CD14-positive monocyte (primary cell): ENCODE measurements at regions not wholly inside any gene's neighbourhood (a gene's known extent, or its start where the extent isn't known, plus 50 kb on each side); places are given as distances from the start of the nearest gene placed in this dataset.

Source experiments
- DNase-seq, 3 donors: peaks; one replicate each; pipeline ENCODE4 v3.0.0-alpha.2; 2011 to 2022
- H2AFZ ChIP-seq: 2 replicates; pipeline ENCODE4 v1.6.0; 2012; ENCODE audit warnings: mild to moderate bottlenecking, low read depth, low read length, inconsistent platforms; ENCODE audit not compliant: insufficient read depth, poor library complexity, severe bottlenecking
- H3K27ac ChIP-seq, 2 donors: 1 replicate in 1 of 2; 2 replicates in 1 of 2; pipeline ENCODE4 v1.5.1; 2012 to 2013; ENCODE audit warnings: low read length in 2 of 2, control low read depth in 1 of 2, inconsistent platforms in 1 of 2, low read depth in 1 of 2, mild to moderate bottlenecking in 1 of 2
- H3K27me3 ChIP-seq, 2 donors: one replicate each; pipeline versions ENCODE4 v1.6.0 to v1.6.1; 2011 to 2013; ENCODE audit warnings: low read length in 2 of 2; ENCODE audit not compliant: control insufficient read depth in 2 of 2, insufficient read depth in 2 of 2
- H3K36me3 ChIP-seq, 2 donors: replicated peaks in 1 of 2; 1 replicate in 1 of 2; 2 replicates in 1 of 2; pipeline versions ENCODE4 v1.5.1 to v1.6.1; 2012 to 2013; ENCODE audit warnings: low read length in 2 of 2, control low read depth in 1 of 2, inconsistent platforms in 1 of 2, mild to moderate bottlenecking in 1 of 2; ENCODE audit not compliant: insufficient read depth in 2 of 2, control insufficient read depth in 1 of 2
- H3K4me1 ChIP-seq, 2 donors: 1 replicate in 1 of 2; 2 replicates in 1 of 2; pipeline versions ENCODE4 v1.5.1 to v1.6.1; 2012 to 2013; ENCODE audit warnings: low read length in 2 of 2, control low read depth in 1 of 2, inconsistent platforms in 1 of 2, mild to moderate bottlenecking in 1 of 2, moderate library complexity in 1 of 2; ENCODE audit not compliant: insufficient read depth in 2 of 2, control insufficient read depth in 1 of 2
- H3K4me2 ChIP-seq: replicated peaks from 2 replicates; pipeline ENCODE3; 2012; ENCODE audit warnings: low read length, moderate library complexity, mild to moderate bottlenecking; ENCODE audit not compliant: poor library complexity, severe bottlenecking; ENCODE audit errors: extremely low read depth
- H3K4me3 ChIP-seq, 3 experiments: fragments of 200-600 bp in 1 of 3; sonication (generic) in 1 of 3; replicated peaks in 1 of 3; 1 replicate in 2 of 3; 2 replicates in 1 of 3; pipeline ENCODE4 v1.5.1; 2011 to 2013; ENCODE audit warnings: low read length in 3 of 3, mild to moderate bottlenecking in 3 of 3, control low read depth in 2 of 3, low read depth in 2 of 3, inconsistent platforms in 1 of 3, moderate library complexity in 1 of 3
- H3K79me2 ChIP-seq: 2 replicates; pipeline ENCODE4 v1.6.0; 2012; ENCODE audit warnings: mild to moderate bottlenecking, control low read depth, inconsistent platforms, low read length, moderate library complexity; ENCODE audit not compliant: insufficient read depth
- H3K9ac ChIP-seq: 2 replicates; pipeline ENCODE4 v1.6.0; 2017; ENCODE audit warnings: low read length, mild to moderate bottlenecking; ENCODE audit not compliant: insufficient read depth, poor library complexity, severe bottlenecking
- H3K9me3 ChIP-seq, 2 donors: replicated peaks in 1 of 2; 1 replicate in 1 of 2; 2 replicates in 1 of 2; pipeline versions ENCODE4 v1.5.1 to v1.6.1; 2012 to 2013; ENCODE audit warnings: low read length in 2 of 2, control low read depth in 1 of 2; ENCODE audit not compliant: control insufficient read depth in 1 of 2, insufficient read depth in 1 of 2
- H4K20me1 ChIP-seq: 2 replicates; pipeline ENCODE4 v1.6.0; 2012; ENCODE audit warnings: mild to moderate bottlenecking, low read length, control low read depth, moderate library complexity; ENCODE audit not compliant: insufficient read depth
- H3K27ac Mint-ChIP-seq, 7 donors: one replicate each; pipeline ENCODE4 v1.8.0; 2020; ENCODE audit warnings: mild to moderate bottlenecking in 7 of 7, mixed read lengths in 7 of 7, moderate library complexity in 6 of 7, inconsistent platforms in 2 of 7
- H3K27me3 Mint-ChIP-seq, 3 donors: one replicate each; pipeline ENCODE4 v1.8.0; 2021 to 2022; ENCODE audit warnings: low read depth in 3 of 3, mild to moderate bottlenecking in 3 of 3, mixed read lengths in 3 of 3, moderate library complexity in 3 of 3, inconsistent platforms in 1 of 3
- H3K36me3 Mint-ChIP-seq, 2 donors: one replicate each; pipeline ENCODE4 v1.8.0; 2020; ENCODE audit warnings: mixed read lengths in 2 of 2, inconsistent platforms in 1 of 2, mild to moderate bottlenecking in 1 of 2
- H3K4me1 Mint-ChIP-seq: one replicate; pipeline ENCODE4 v1.8.0; 2020; ENCODE audit warnings: mild to moderate bottlenecking, mixed read lengths
- H3K4me3 Mint-ChIP-seq, 2 donors: one replicate each; pipeline ENCODE4 v1.8.0; 2020; ENCODE audit warnings: mild to moderate bottlenecking in 2 of 2, mixed read lengths in 2 of 2, moderate library complexity in 1 of 2
- H3K9me3 Mint-ChIP-seq, 7 donors: one replicate each; pipeline ENCODE4 v1.8.0; 2020 to 2022; ENCODE audit warnings: mixed read lengths in 7 of 7, mild to moderate bottlenecking in 6 of 7, moderate library complexity in 6 of 7, inconsistent platforms in 2 of 7
- CTCF ChIP-seq: fragments of 200-600 bp; IDR thresholded peaks from one replicate; pipeline ENCODE4 v1.8.0; 2022; ENCODE audit warnings: antibody characterized with exemption, mild to moderate bottlenecking
- WGBS: methylation state at CpG from one replicate; pipeline ENCODE4 v1.1.5; 2013; ENCODE audit warnings: missing lambda C conversion rate; ENCODE audit not compliant: insufficient coverage; 5-methylcytosine and 5-hydroxymethylcytosine counted together
- intact Hi-C, 2 donors: fragments of 100-400 bp; cut with micrococcal nuclease; formaldehyde crosslinking; loops; one replicate each; pipeline versions ENCODE4 v1.15.0 to v1.15.1; 2023

GRCh38 chr15:81529481-81529880 lies 155.5 kb upstream of the TMC3 start:
- no peak overlapping the region for H3K27ac ChIP-seq
- no peaks in the 10 kb centered on the region for H3K9me3 Mint-ChIP-seq
- no peak overlapping the region for H3K9ac ChIP-seq
- no peak overlapping the region for H3K4me3 ChIP-seq
- no peaks in the 10 kb centered on the region for H3K4me1 Mint-ChIP-seq
- no peaks in the 10 kb centered on the region for H3K9me3 ChIP-seq
- H3K27ac Mint-ChIP-seq: no peak overlapping the region
- intact Hi-C loops: no loop called here
- no peaks in the 10 kb centered on the region for H3K4me1 ChIP-seq
- H3K27me3 ChIP-seq: no peaks in the 10 kb centered on the region
- whole genome bisulfite sequencing: no CpG with 5 or more reads among the region's 2 CpGs
- no peak overlapping the region for H3K4me3 Mint-ChIP-seq
- H3K36me3 ChIP-seq: no peaks in the 10 kb centered on the region
- H3K27me3 Mint-ChIP-seq: no peaks in the 10 kb centered on the region
- H3K36me3 Mint-ChIP-seq: no peaks in the 10 kb centered on the region
- no peak overlapping the region for H3K4me2 ChIP-seq
- no peaks in the 10 kb centered on the region for H4K20me1 ChIP-seq
- H3K79me2 ChIP-seq: no peaks in the 10 kb centered on the region
- DNase-seq: no peak
- no peak for TF ChIP-seq CTCF
- H2AFZ ChIP-seq: no peak overlapping the region

GRCh38 chr15:81526029-81526428 lies 152.0 kb upstream of the TMC3 start:
- no peak overlapping the region for H3K9ac ChIP-seq
- H3K4me3 Mint-ChIP-seq: no peak overlapping the region
- TF ChIP-seq CTCF: no peak
- no peak overlapping the region for H3K4me2 ChIP-seq
- H2AFZ ChIP-seq: no peak overlapping the region
- H3K27me3 Mint-ChIP-seq: no peaks in the 10 kb centered on the region
- no peaks in the 10 kb centered on the region for H4K20me1 ChIP-seq
- H3K4me1 ChIP-seq: no peaks in the 10 kb centered on the region
- no peak for DNase-seq
- peaks cover 0 to 2% (median 0%) of the 10 kb centered on the region in 7 donors for H3K9me3 Mint-ChIP-seq
- H3K36me3 Mint-ChIP-seq: no peaks in the 10 kb centered on the region
- H3K36me3 ChIP-seq: no peaks in the 10 kb centered on the region
- H3K27me3 ChIP-seq: no peaks in the 10 kb centered on the region
- H3K79me2 ChIP-seq: no peaks in the 10 kb centered on the region
- 83% methylated on average over 4 of the region's 4 CpGs for WGBS
- H3K27ac ChIP-seq: no peak overlapping the region
- no peaks in the 10 kb centered on the region for H3K9me3 ChIP-seq
- H3K27ac Mint-ChIP-seq: no peak overlapping the region
- intact Hi-C loops: no loop called here
- H3K4me3 ChIP-seq: no peak overlapping the region
- no peaks in the 10 kb centered on the region for H3K4me1 Mint-ChIP-seq
